ENCODE measurements at regions not wholly inside any gene's neighbourhood (a gene's known extent, or its start where the extent isn't known, plus 50 kb on each side); places are given as distances from the start of the nearest gene placed in this dataset.
"Not testable (repeated sequence)": the region's sequence is repeated elsewhere in the genome, so short reads cannot be mapped to it uniquely, and the experiment has no call there.

DNA sequence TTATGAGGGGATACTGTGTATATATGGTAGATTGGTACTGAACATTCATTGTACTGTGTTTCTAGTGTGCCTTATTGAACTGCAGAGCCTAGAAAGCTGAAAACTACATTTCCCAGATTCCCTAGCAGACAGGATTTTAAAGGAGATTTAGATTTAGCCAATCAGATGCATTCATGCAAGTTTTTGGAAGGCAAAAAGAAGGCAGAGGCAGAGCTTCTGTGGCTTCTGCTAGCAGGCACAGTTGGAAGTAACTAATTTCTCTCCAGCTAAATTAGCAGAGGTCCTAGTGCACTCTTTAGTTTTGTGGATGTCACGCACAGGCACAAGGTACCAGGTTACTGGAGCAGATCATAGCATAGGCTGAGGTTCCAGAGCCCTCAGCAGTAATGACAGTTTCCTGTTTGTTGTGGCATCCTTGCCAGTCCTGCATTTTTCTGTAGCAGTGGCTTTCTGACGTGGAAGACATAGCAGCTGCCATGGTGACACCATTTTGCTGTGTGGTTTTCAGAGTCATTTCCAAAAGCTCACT is 83.7 kb upstream of the CCDC71L start:
- no peaks in the 10 kb centered on the region for H3K4me1 Mint-ChIP-seq (ENCODE audit: unreplicated experiment)
- no peak overlapping the region for H3K27ac Mint-ChIP-seq
- no peaks in the 10 kb centered on the region for H3K9me3 Mint-ChIP-seq
- no peaks in the 10 kb centered on the region for H3K27me3 Mint-ChIP-seq
- no peak for DNase-seq (ENCODE audit: extremely low spot score, unreplicated experiment)
- no peaks in the 10 kb centered on the region for H3K36me3 Mint-ChIP-seq
- TF ChIP-seq, protein P1, sequence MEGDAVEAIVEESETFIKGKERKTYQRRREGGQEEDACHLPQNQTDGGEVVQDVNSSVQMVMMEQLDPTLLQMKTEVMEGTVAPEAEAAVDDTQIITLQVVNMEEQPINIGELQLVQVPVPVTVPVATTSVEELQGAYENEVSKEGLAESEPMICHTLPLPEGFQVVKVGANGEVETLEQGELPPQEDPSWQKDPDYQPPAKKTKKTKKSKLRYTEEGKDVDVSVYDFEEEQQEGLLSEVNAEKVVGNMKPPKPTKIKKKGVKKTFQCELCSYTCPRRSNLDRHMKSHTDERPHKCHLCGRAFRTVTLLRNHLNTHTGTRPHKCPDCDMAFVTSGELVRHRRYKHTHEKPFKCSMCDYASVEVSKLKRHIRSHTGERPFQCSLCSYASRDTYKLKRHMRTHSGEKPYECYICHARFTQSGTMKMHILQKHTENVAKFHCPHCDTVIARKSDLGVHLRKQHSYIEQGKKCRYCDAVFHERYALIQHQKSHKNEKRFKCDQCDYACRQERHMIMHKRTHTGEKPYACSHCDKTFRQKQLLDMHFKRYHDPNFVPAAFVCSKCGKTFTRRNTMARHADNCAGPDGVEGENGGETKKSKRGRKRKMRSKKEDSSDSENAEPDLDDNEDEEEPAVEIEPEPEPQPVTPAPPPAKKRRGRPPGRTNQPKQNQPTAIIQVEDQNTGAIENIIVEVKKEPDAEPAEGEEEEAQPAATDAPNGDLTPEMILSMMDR (conservative IDR thresholded peaks at IDR 0.05), result no peak
- no peak overlapping the region for H3K4me3 Mint-ChIP-seq

DNA sequence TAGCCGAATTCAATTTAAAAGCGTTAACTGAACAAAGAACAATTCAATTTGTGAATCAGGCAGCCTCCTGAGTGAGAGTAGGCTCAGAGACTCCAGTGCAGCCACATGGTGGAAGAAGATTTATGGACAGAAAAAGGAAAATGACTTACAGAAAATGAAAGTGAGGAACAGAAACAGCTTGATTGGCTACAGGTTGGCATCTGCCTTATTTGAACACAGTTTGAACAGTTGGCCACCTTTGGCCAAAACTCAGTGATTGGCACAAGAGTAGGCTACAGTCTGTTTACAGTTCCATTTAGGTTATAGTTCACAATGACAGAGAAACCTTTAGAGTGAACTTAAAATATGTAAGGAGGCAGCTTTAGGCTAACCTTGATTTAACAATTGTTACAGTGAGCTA is 86.3 kb upstream of the CCDC71L start:
- H3K27ac Mint-ChIP-seq; H3K36me3 Mint-ChIP-seq; DNase-seq (ENCODE audit: extremely low spot score, unreplicated experiment); H3K27me3 Mint-ChIP-seq; H3K4me1 Mint-ChIP-seq (ENCODE audit: unreplicated experiment); H3K4me3 Mint-ChIP-seq; H3K9me3 Mint-ChIP-seq: not testable (repeated sequence)

DNA sequence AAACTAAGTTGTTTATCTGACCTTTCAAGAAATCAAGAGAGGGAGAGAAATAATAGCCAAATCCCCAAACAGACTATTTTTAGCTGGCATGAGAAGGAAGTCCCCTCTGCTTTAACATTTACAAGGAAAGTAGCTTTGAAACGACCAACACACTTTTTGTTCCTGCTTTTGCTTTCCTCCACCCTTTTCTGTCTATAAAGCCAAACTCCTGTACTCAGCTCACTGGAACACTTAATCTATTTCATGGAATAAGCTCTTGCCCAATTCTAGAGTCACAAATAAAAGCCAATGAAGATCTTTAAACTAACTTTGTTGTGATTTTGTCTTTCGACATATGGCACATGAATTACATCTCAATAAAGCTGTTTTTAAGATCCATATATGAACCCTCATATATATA is 86.8 kb upstream of the CCDC71L start:
- H3K4me1 Mint-ChIP-seq (ENCODE audit: unreplicated experiment), result no peaks in the 10 kb centered on the region
- TF ChIP-seq, protein P1 (conservative IDR thresholded peaks at IDR 0.05), result no peak
- H3K9me3 Mint-ChIP-seq, result no peaks in the 10 kb centered on the region
- no peak overlapping the region for H3K27ac Mint-ChIP-seq
- H3K36me3 Mint-ChIP-seq, result no peaks in the 10 kb centered on the region
- no peaks in the 10 kb centered on the region for H3K27me3 Mint-ChIP-seq
- no peak for DNase-seq (ENCODE audit: extremely low spot score, unreplicated experiment)
- no peak overlapping the region for H3K4me3 Mint-ChIP-seq

DNA sequence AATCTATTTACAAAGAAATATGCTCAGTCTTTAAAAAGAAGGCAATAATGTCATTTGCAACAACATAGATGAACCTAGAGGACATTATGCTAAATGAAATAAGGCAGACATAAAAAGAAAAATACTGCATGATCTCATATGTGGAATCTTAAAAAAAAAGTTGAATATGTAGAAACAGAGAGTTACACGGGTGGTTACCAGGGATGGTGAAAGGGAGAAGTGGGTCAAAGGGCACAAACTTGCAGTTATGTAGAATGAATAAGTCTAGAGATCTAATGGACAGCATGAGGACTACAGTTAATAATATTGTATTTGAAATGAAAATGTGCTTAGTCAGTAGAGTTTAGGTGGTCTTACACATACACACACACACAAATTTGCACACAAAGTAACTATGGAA is 88.2 kb upstream of the CCDC71L start:
- H3K4me3 Mint-ChIP-seq, result no peak overlapping the region
- no peaks in the 10 kb centered on the region for H3K27me3 Mint-ChIP-seq
- no peaks in the 10 kb centered on the region for H3K36me3 Mint-ChIP-seq
- no peak for DNase-seq (ENCODE audit: extremely low spot score, unreplicated experiment)
- TF ChIP-seq, protein P1 (conservative IDR thresholded peaks at IDR 0.05), result no peak
- H3K27ac Mint-ChIP-seq, result no peak overlapping the region
- peaks cover 3% of the 10 kb centered on the region for H3K9me3 Mint-ChIP-seq
- no peaks in the 10 kb centered on the region for H3K4me1 Mint-ChIP-seq (ENCODE audit: unreplicated experiment)

DNA sequence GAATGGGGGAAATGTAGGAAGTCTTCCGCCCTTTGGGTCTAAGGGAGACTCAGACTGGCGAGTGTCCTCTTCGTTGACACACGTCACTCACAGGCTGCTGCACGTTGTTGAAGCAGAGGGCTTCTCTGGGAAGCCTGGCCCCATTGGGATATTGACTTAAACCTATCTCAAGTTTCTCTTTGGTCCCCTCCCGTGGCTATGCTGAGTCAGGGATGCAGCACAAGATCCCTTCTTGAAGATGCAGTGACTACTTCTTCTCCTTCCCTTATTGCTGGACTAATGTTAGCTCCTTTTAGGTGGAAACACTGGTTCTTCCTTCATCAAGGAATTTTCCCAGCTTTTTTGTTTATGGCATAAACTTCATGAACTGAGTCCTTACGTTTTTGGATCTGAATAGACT is 89.8 kb upstream of the CCDC71L start:
- no peaks in the 10 kb centered on the region for H3K36me3 Mint-ChIP-seq
- no peak for DNase-seq (ENCODE audit: extremely low spot score, unreplicated experiment)
- H3K27me3 Mint-ChIP-seq, result no peaks in the 10 kb centered on the region
- no peak overlapping the region for H3K27ac Mint-ChIP-seq
- TF ChIP-seq, protein P1 (conservative IDR thresholded peaks at IDR 0.05), result no peak
- H3K4me1 Mint-ChIP-seq (ENCODE audit: unreplicated experiment), result no peaks in the 10 kb centered on the region
- H3K4me3 Mint-ChIP-seq, result no peak overlapping the region
- peaks cover 13% of the 10 kb centered on the region for H3K9me3 Mint-ChIP-seq

DNA sequence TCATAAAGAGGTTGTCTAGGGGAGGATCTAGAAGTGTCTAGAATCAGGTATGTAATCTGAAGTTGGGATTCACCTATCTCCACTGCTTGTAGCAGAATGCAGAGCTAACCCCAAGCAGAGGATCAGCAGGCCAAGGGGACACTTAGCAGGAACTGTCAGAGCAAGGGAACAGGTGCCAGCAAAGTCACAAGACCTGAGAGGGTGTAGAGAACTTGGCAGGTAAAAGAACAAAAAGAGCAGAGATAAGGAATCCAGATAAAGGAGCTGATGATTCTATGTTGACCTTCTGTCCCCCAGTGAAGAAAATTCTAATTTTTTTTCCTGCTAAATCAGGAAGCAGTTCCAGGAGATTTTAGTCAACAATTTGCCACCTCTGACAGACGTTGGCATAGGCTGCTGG is 91.4 kb upstream of the CCDC71L start:
- Mint-ChIP-seq H3K36me3 (no peaks in the 10 kb centered on the region), H3K4me1 (ENCODE audit: unreplicated experiment) (no peaks in the 10 kb centered on the region), H3K4me3 (no peak overlapping the region), H3K27me3 (no peaks in the 10 kb centered on the region), H3K9me3 (peaks cover 13% of the 10 kb centered on the region), H3K27ac (no peak overlapping the region)
- no peak for DNase-seq (ENCODE audit: extremely low spot score, unreplicated experiment)
- TF ChIP-seq, protein P1 (conservative IDR thresholded peaks at IDR 0.05), result no peak

DNA sequence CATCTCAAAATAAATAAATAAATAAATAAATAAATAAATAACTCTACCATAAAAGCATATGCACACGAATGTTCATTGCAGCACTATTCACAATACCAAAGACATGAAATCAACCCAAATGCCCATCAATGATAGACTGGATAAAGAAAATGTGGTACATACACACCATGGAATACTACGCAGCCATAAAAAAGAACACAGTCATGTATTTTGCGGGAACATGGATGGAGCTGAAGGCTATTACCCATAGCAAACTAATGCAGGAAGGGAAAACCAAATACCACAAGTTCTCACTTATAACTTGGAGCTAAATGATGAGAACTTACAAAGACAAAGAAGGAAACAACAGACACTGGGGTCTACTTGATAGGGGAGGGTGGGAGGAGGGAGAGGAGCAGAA is 94.1 kb upstream of the CCDC71L start:
- H3K36me3 Mint-ChIP-seq; H3K4me1 Mint-ChIP-seq (ENCODE audit: unreplicated experiment): not testable (repeated sequence)
- peaks cover 13% of the 10 kb centered on the region for H3K9me3 Mint-ChIP-seq

More for the DNA sequence above, 94.1 kb upstream of the CCDC71L start:
- H3K27ac Mint-ChIP-seq; DNase-seq (ENCODE audit: extremely low spot score, unreplicated experiment); H3K4me3 Mint-ChIP-seq; H3K27me3 Mint-ChIP-seq: not testable (repeated sequence)
